DMS79 (cell line): ENCODE measurements at regions not wholly inside any gene's neighbourhood (a gene's known extent, or its start where the extent isn't known, plus 50 kb on each side); places are given as distances from the start of the nearest gene placed in this dataset.
"Not testable (repeated sequence)": the region's sequence is repeated elsewhere in the genome, so short reads cannot be mapped to it uniquely, and the experiment has no call there.

ENCODE experiments used
- DNase-seq: peaks from one replicate; lab custom pipeline; 2025; lab: John Stamatoyannopoulos, UW

GRCh38 chr1:120664376-120665249 is 59.1 kb upstream of the NBPF26 start:
- DNase-seq: not testable (repeated sequence)

- DNase-seq: not testable (repeated sequence)
Observed at GRCh38 chr1:120665250-120665577, 58.5 kb upstream of the NBPF26 start.

GRCh38 chr1:120668187-120668586 is 55.6 kb upstream of the NBPF26 start:
- DNase-seq: not testable (repeated sequence)
